Tibial nerve (tissue), 3 donors: ENCODE measurements at regions not wholly inside any gene's neighbourhood (a gene's known extent, or its start where the extent isn't known, plus 50 kb on each side); places are given as distances from the start of the nearest gene placed in this dataset.

Experiments
- POLR2A ChIP-seq, 2 donors: fragments of 450-650 bp; IDR thresholded peaks; one replicate each; pipeline ENCODE4 v1.6.1; 2017; ENCODE audit warnings: antibody characterized with exemption in 2 of 2, mild to moderate bottlenecking in 2 of 2, moderate library complexity in 2 of 2
- TF ChIP-seq, protein P1 (sequence below), 5 experiments: fragments of 200-600 bp in 3 of 5; fragments of 450-650 bp in 2 of 5; sonication (generic) in 3 of 5; IDR thresholded peaks; one replicate each; pipeline ENCODE4 v1.5.1; 2016 to 2019; ENCODE audit warnings: antibody characterized with exemption in 5 of 5, mild to moderate bottlenecking in 3 of 5, moderate library complexity in 2 of 5

DNA sequence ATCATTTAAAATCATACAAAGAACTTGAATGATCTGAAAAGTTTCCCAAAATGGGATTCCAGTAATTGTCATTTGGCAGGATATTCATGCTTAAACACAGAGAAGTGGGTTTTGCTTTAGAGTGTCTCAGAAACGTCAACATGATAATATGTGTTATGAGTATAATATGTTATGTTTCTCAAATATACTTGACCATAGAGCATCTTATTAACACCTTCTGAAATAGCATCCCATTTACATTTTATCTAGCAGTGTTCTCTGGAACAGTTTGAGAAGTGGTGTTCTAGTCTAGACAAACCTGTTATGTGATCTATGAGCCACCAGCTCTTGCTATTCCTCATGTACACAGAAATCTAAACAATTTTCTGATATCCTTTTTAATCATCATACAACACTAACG lies 588.8 kb upstream of the PBX1 start:
- TF ChIP-seq POLR2A (IDR thresholded peaks at IDR 0.05), result no peak
- TF ChIP-seq, protein P1, sequence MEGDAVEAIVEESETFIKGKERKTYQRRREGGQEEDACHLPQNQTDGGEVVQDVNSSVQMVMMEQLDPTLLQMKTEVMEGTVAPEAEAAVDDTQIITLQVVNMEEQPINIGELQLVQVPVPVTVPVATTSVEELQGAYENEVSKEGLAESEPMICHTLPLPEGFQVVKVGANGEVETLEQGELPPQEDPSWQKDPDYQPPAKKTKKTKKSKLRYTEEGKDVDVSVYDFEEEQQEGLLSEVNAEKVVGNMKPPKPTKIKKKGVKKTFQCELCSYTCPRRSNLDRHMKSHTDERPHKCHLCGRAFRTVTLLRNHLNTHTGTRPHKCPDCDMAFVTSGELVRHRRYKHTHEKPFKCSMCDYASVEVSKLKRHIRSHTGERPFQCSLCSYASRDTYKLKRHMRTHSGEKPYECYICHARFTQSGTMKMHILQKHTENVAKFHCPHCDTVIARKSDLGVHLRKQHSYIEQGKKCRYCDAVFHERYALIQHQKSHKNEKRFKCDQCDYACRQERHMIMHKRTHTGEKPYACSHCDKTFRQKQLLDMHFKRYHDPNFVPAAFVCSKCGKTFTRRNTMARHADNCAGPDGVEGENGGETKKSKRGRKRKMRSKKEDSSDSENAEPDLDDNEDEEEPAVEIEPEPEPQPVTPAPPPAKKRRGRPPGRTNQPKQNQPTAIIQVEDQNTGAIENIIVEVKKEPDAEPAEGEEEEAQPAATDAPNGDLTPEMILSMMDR (IDR thresholded peaks at IDR 0.05), result no peak
